Transverse colon (tissue), 4 donors: ENCODE measurements at regions not wholly inside any gene's neighbourhood (a gene's known extent, or its start where the extent isn't known, plus 50 kb on each side); places are given as distances from the start of the nearest gene placed in this dataset.

ENCODE experiments used
- DNase-seq: peaks from one replicate; pipeline ENCODE4 v3.0.0-alpha.2; 2019
- H3K27ac ChIP-seq, 4 donors: fragments of 200-600 bp; sonication (generic); 2 replicates each; pipeline ENCODE4 v1.5.1; 2016 to 2018; ENCODE audit warnings: inconsistent platforms in 4 of 4
- H3K27me3 ChIP-seq: fragments of 200-600 bp; sonication (generic); 2 replicates; pipeline ENCODE4 v1.5.1; 2017; ENCODE audit warnings: inconsistent platforms
- H3K36me3 ChIP-seq, 4 donors: fragments of 200-600 bp; sonication (generic); 2 replicates each; pipeline ENCODE4 v1.5.1; 2017 to 2019; ENCODE audit warnings: inconsistent platforms in 4 of 4
- H3K4me1 ChIP-seq, 4 donors: fragments of 200-600 bp; sonication (generic); 2 replicates each; pipeline ENCODE4 v1.5.1; 2017 to 2020; ENCODE audit warnings: inconsistent platforms in 4 of 4
- H3K4me3 ChIP-seq, 4 donors: fragments of 200-600 bp; sonication (generic); 1 replicate in 1 of 4; 2 replicates in 3 of 4; pipeline versions ENCODE4 v1.5.1 to v1.6.1; 2017 to 2019; ENCODE audit warnings: inconsistent platforms in 4 of 4
- H3K9me3 ChIP-seq, 2 donors: fragments of 200-600 bp; sonication (generic); 2 replicates each; pipeline ENCODE4 v1.5.1; 2017 to 2019; ENCODE audit warnings: inconsistent platforms in 2 of 2
- EP300 ChIP-seq: sonication (generic); formaldehyde crosslinking; IDR thresholded peaks from one replicate; pipeline ENCODE4 v1.6.1; 2017; ENCODE audit warnings: antibody characterized with exemption, low read depth
- POLR2A ChIP-seq: fragments of 450-650 bp; IDR thresholded peaks from one replicate; pipeline ENCODE4 v1.6.1; 2016; ENCODE audit warnings: antibody characterized with exemption, mild to moderate bottlenecking, moderate library complexity
- POLR2AphosphoS5 ChIP-seq, 3 donors: sonication (generic); formaldehyde crosslinking; IDR thresholded peaks; one replicate each; pipeline ENCODE4 v1.6.1; 2016; ENCODE audit warnings: antibody characterized with exemption in 3 of 3
- WGBS, 2 donors: methylation state at CpG; one replicate each; pipeline ENCODE4 v1.1.5; 2018; ENCODE audit warnings: low coverage in 1 of 2; 5-methylcytosine and 5-hydroxymethylcytosine counted together
- in situ Hi-C, 4 donors: fragments of 200-750 bp; cut with MboI; loops; one replicate each; pipeline versions ENCODE4 v1.15.0 to v1.15.1; 2017; ENCODE audit warnings: low sequenced_read_pairs in 3 of 4, low pct_ligation_motif_present in 1 of 4, low pct_unique_long_range_greater_than_20kb in 1 of 4
- intact Hi-C: fragments of 100-400 bp; cut with DNase I; formaldehyde crosslinking; loops from one replicate; pipeline ENCODE4 v1.15.1; 2023; ENCODE audit warnings: low total_unique reads
- TF ChIP-seq, protein P1 (sequence below), 5 experiments: fragments of 200-600 bp in 3 of 5; fragments of 450-650 bp in 2 of 5; sonication (generic) in 3 of 5; IDR thresholded peaks; 1 replicate in 2 of 5; 2 replicates in 3 of 5; pipeline ENCODE4 v1.5.1; 2016 to 2017; ENCODE audit warnings: antibody characterized with exemption in 5 of 5, inconsistent platforms in 3 of 5, mild to moderate bottlenecking in 2 of 5, moderate library complexity in 1 of 5

DNA sequence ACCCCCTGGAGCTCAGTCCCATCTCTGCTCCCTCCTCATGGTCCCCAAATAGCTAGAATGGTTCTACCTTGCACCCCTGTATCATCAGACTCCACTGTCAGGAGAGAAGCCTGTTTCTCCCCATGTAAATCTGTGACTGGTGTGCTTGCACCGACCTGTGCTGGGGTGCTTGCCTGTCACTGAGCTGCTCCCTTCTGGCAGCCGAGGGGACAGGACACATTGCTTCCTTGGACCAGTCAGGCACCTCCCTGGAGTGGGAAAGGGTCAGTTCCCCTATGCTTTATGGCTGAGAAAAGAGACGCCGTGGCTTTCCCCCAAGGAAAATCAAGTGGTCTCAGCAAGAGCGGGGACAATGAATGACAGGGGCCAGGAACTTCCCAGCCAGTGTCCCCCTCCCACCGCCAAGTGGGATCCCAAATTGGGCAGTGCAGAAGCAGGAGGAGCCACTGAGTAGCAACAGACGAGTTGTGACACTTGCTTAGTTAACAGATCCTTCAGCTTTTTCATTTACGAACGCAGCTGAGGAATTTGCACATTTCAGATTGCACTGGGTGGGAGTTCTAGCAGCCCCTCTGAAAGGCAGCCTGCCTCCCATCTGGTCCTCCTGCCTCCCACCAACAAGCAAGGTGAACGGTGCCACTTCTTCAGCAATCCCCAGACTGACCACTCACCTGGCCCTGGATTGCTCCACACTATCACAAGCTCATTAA is 156.4 kb downstream of the KATNIP start:
- no peak overlapping the region for H3K4me3 ChIP-seq
- no peak for TF ChIP-seq POLR2AphosphoS5 (IDR thresholded peaks at IDR 0.05)
- no peak for TF ChIP-seq EP300
- TF ChIP-seq, protein P1, sequence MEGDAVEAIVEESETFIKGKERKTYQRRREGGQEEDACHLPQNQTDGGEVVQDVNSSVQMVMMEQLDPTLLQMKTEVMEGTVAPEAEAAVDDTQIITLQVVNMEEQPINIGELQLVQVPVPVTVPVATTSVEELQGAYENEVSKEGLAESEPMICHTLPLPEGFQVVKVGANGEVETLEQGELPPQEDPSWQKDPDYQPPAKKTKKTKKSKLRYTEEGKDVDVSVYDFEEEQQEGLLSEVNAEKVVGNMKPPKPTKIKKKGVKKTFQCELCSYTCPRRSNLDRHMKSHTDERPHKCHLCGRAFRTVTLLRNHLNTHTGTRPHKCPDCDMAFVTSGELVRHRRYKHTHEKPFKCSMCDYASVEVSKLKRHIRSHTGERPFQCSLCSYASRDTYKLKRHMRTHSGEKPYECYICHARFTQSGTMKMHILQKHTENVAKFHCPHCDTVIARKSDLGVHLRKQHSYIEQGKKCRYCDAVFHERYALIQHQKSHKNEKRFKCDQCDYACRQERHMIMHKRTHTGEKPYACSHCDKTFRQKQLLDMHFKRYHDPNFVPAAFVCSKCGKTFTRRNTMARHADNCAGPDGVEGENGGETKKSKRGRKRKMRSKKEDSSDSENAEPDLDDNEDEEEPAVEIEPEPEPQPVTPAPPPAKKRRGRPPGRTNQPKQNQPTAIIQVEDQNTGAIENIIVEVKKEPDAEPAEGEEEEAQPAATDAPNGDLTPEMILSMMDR (IDR thresholded peaks at IDR 0.05), result no peak
- TF ChIP-seq POLR2A, result no peak
- H3K36me3 ChIP-seq, result peaks cover 0 to 5% (median 2%) of the 10 kb centered on the region in 4 donors
- H3K27me3 ChIP-seq, result no peaks in the 10 kb centered on the region
- WGBS, 2 donors, result 92 to 100% methylated on average over 1 to 10 of the region's 10 CpGs
- no peaks in the 10 kb centered on the region for H3K9me3 ChIP-seq
- DNase-seq, result no peak
- intact Hi-C loops, result no loop called here
- in situ Hi-C loops, result no loop called here
- H3K4me1 ChIP-seq, result no peaks in the 10 kb centered on the region
- H3K27ac ChIP-seq, result no peak overlapping the region

DNA sequence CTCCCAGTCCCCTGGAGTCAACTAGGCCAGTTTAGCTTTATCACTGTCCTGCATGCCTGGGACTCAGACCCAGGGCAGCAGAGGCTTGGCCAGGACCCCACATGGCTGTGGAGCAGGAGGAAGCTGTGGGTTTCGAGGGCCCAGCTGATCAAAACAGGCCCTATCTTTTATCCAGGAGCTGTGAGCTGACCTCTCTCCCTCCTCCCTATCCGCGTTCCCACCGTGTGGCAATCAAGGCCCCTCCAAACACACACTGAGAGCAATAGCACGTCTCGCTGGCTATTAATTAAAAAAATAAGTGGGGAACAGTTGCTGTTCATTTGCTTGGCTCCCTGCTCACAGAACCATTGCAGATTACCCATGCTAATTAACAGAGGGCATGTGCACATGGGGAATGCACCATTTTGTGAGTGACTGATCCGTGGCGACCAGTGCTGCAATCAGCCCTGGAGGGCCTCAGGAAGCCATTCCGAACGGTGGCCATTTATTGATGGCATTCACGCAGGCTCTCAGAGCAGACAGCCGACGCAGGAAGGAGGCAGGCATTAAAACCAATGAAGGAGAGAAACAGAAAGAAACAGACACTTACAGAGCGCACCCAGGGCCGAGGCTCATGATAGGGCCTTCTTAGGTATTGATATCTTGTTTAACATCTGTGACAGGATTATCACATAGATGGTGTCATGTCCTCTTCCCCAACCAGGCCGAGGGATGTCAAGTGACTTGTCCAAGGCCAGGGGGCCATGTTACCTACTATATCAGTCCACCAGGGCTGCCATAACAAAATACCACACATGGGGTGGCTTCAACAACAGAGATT is 157.1 kb downstream of the KATNIP start:
- intact Hi-C loops, result no loop called here
- no peaks in the 10 kb centered on the region for H3K9me3 ChIP-seq
- 72 to 95% methylated on average over 7 to 16 of the region's 16 CpGs for WGBS, 2 donors
- no peaks in the 10 kb centered on the region for H3K27me3 ChIP-seq
- H3K36me3 ChIP-seq, result peaks cover 0 to 5% (median 2%) of the 10 kb centered on the region in 4 donors
- H3K27ac ChIP-seq, result no peak overlapping the region
- in situ Hi-C loops, result no loop called here
- no peak for DNase-seq
- H3K4me3 ChIP-seq, result no peak overlapping the region
- TF ChIP-seq POLR2A (no peak), EP300 (no peak), POLR2AphosphoS5 (IDR thresholded peaks at IDR 0.05) (no peak)
- TF ChIP-seq, protein P1 (IDR thresholded peaks at IDR 0.05), result no peak
- H3K4me1 ChIP-seq, result no peaks in the 10 kb centered on the region

DNA sequence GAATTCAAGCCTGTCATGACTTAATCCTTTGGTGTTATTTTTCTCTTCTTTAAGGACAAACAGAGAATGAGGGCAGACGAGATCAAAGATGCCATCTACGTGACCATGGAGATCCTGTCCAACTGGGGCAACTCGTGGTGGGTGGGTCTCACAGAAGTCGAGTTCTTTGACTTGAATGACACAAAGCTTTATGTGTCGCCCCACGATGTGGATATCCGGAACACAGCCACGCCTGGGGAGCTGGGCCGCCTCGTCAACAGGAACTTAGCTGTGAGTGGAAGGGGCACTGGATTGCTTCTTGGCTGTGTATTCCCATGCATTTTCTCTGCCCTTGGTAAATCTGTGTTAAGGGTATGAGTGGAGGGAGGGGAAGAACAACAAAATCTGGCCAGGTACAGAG is 158.7 kb downstream of the KATNIP start:
- Histone ChIP-seq H3K27ac (no peak overlapping the region), H3K9me3 (no peaks in the 10 kb centered on the region), H3K4me3 (no peak overlapping the region), H3K4me1 (no peaks in the 10 kb centered on the region), H3K36me3 (peaks cover 0 to 9% (median 2%) of the 10 kb centered on the region in 4 donors), H3K27me3 (no peaks in the 10 kb centered on the region)
- TF ChIP-seq POLR2AphosphoS5 (IDR thresholded peaks at IDR 0.05) (no peak), POLR2A (no peak), EP300 (no peak)
- TF ChIP-seq, protein P1 (IDR thresholded peaks at IDR 0.05), result no peak
- in situ Hi-C loops (no loop called here), intact Hi-C loops (no loop called here)
- WGBS, 2 donors, result 94% methylated on average over 10 of the region's 10 CpGs; no CpG with 5 or more reads in 1 of the 2 donors
- no peak for DNase-seq

DNA sequence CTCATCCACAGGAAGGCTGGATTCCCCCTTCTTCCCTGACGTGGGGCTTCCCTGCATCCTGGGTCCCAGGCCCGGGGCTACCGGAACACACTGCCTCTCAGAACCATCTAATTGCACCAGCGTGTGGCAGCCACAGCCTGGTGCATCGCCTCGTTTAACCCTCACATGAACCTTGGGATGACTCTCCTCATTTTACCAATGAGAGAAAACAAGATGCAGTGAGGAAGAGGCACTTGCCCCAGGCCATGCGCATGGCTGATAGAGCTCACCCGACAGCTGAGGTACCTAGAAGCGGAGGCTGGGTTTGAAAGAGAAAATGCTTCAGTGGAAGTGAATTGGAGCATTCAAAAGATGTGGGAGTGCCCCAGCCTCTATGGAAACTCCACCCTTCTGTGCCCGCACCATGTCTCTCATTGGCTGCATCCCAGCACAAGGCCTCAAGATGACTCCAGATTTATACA is 162.3 kb downstream of the KATNIP start:
- Histone ChIP-seq H3K36me3 (peaks cover 0 to 9% (median 2%) of the 10 kb centered on the region in 4 donors), H3K9me3 (no peaks in the 10 kb centered on the region), H3K27me3 (no peaks in the 10 kb centered on the region), H3K27ac (no peak overlapping the region), H3K4me1 (no peaks in the 10 kb centered on the region), H3K4me3 (no peak overlapping the region)
- in situ Hi-C loops (no loop called here), intact Hi-C loops (no loop called here)
- DNase-seq, result no peak
- 88 to 100% methylated on average over 1 to 10 of the region's 10 CpGs for WGBS, 2 donors
- TF ChIP-seq POLR2AphosphoS5 (IDR thresholded peaks at IDR 0.05) (no peak), EP300 (no peak), POLR2A (no peak)
- TF ChIP-seq, protein P1 (IDR thresholded peaks at IDR 0.05), result no peak
